OCI-LY7 (cell line): ENCODE measurements at regions not wholly inside any gene's neighbourhood (a gene's known extent, or its start where the extent isn't known, plus 50 kb on each side); places are given as distances from the start of the nearest gene placed in this dataset.
"Not testable (repeated sequence)": the region's sequence is repeated elsewhere in the genome, so short reads cannot be mapped to it uniquely, and the experiment has no call there.

Experiments used
- BruUV-seq: library from RNA; stranded (reverse); fragments of 400-500 nt; replicated peaks from 2 replicates; lab custom pipeline; 2021; lab: Mats Ljungman, UMichigan
- CTCF ChIA-PET: fragments of 300-600 bp; sonication (Branson Sonifier 250); formaldehyde crosslinking; loops from one replicate; lab custom pipeline; 2022; ENCODE audit warnings: antibody characterized with exemption; ENCODE audit not compliant: unreplicated experiment; lab: Charles Lee
- POLR2A ChIA-PET: fragments of 300-600 bp; sonication (Branson Sonifier 250); formaldehyde crosslinking; loops from one replicate; lab custom pipeline; 2022; ENCODE audit warnings: antibody characterized with exemption; lab: Charles Lee
- DNase-seq: peaks from one replicate; pipeline ENCODE4 v3.0.0-alpha.2; 2015; ENCODE audit warnings: low spot score
- H2AFZ ChIP-seq: fragments of 200-600 bp; sonication (generic), shearing (Covaris generic); 2 replicates; pipeline ENCODE4 v1.6.1; 2014; ENCODE audit warnings: mild to moderate bottlenecking, antibody characterized with exemption, low read length, moderate library complexity
- H3K27ac ChIP-seq: fragments of 200-600 bp; sonication (generic); 2 replicates; pipeline ENCODE4 v1.5.1; 2014; ENCODE audit warnings: mixed run types, low read depth, mild to moderate bottlenecking, moderate library complexity, low read length, inconsistent platforms; ENCODE audit not compliant: poor library complexity, severe bottlenecking
- H3K36me3 ChIP-seq: fragments of 200-600 bp; sonication (generic); 2 replicates; pipeline ENCODE4 v1.6.1; 2014; ENCODE audit warnings: mild to moderate bottlenecking, antibody characterized with exemption, low read length, moderate library complexity, mixed read lengths; ENCODE audit not compliant: insufficient read depth
- H3K4me1 ChIP-seq: fragments of 200-600 bp; sonication (generic); 2 replicates; pipeline ENCODE4 v1.5.1; 2014; ENCODE audit warnings: mild to moderate bottlenecking, low read length; ENCODE audit not compliant: insufficient read depth, poor library complexity, severe bottlenecking
- H3K4me2 ChIP-seq: fragments of 200-600 bp; sonication (generic); 2 replicates; pipeline ENCODE4 v1.6.1; 2014; ENCODE audit warnings: mild to moderate bottlenecking, low read length
- H3K4me3 ChIP-seq: fragments of 200-600 bp; sonication (generic); 2 replicates; pipeline ENCODE4 v1.5.1; 2014; ENCODE audit warnings: mild to moderate bottlenecking, low read depth, low read length; ENCODE audit not compliant: poor library complexity, severe bottlenecking
- H3K79me2 ChIP-seq: fragments of 200-600 bp; sonication (generic); 2 replicates; pipeline ENCODE4 v1.6.1; 2016; ENCODE audit warnings: low read depth, mild to moderate bottlenecking, low read length, moderate library complexity, mixed read lengths; ENCODE audit not compliant: insufficient read depth
- H3K9me2 ChIP-seq: fragments of 200-600 bp; sonication (generic); 2 replicates; pipeline ENCODE4 v1.6.1; 2016; ENCODE audit warnings: mild to moderate bottlenecking, low read length, mixed read lengths; ENCODE audit not compliant: insufficient read depth
- H3K9me3 ChIP-seq: fragments of 200-600 bp; sonication (generic); 2 replicates; pipeline ENCODE4 v1.6.1; 2014; ENCODE audit warnings: mild to moderate bottlenecking, mixed run types, low read length, mixed read lengths
- H4K20me1 ChIP-seq: fragments of 200-600 bp; sonication (generic); 2 replicates; pipeline ENCODE4 v1.6.1; 2014; ENCODE audit warnings: mild to moderate bottlenecking, antibody characterized with exemption, low read length, moderate library complexity, mixed read lengths; ENCODE audit not compliant: insufficient read depth
- EZH2phosphoT487 ChIP-seq: fragments of 200-600 bp; sonication (generic); IDR thresholded peaks from 2 replicates; pipeline ENCODE4 v1.6.1; 2018; ENCODE audit warnings: low read depth, borderline replicate concordance, mild to moderate bottlenecking, mixed run types, antibody characterized with exemption, low read length, moderate library complexity, mixed read lengths
- intact Hi-C: fragments of 100-400 bp; cut with micrococcal nuclease; formaldehyde crosslinking; loops from one replicate; pipeline ENCODE4 v1.10.0; 2022; ENCODE audit not compliant: unreplicated experiment
- TF ChIP-seq, protein P1 (sequence below): fragments of 200-600 bp; sonication (generic); conservative IDR thresholded peaks from 2 replicates; pipeline ENCODE4 v1.5.1; 2014; ENCODE audit warnings: mild to moderate bottlenecking, antibody characterized with exemption, low read length, moderate library complexity, mixed read lengths

DNA sequence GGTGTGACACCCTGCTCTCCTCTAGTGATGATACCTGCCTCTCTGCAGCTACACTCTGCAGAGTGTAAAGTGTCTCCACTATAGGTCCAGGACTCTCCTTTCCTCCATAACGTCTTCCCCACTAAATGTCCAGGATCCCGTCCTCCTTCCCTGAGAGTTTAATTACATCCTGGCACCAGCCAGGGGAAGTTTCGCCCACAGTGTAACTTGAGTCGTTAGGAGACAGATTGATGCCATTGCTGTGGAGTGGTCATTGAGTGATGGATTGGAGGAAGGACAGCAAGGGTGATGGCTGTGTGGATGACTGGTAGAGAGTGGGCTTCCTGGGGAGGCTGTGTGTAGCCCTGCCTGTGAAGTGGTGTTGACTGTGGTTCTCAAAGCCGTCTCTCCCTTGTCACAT, 84.0 kb upstream of the TMEM132D start:
- ChIA-PET POLR2A (no interaction called here), CTCF (no interaction called here)
- Histone ChIP-seq H3K9me3 (no peaks in the 10 kb centered on the region), H3K4me1 (no peaks in the 10 kb centered on the region), H3K27ac (no peak overlapping the region), H3K4me3 (no peak overlapping the region), H3K9me2 (no peaks in the 10 kb centered on the region), H3K79me2 (no peaks in the 10 kb centered on the region), H3K4me2 (no peak overlapping the region), H2AFZ (no peak overlapping the region), H3K36me3 (no peaks in the 10 kb centered on the region), H4K20me1 (no peaks in the 10 kb centered on the region)
- TF ChIP-seq, protein P1, sequence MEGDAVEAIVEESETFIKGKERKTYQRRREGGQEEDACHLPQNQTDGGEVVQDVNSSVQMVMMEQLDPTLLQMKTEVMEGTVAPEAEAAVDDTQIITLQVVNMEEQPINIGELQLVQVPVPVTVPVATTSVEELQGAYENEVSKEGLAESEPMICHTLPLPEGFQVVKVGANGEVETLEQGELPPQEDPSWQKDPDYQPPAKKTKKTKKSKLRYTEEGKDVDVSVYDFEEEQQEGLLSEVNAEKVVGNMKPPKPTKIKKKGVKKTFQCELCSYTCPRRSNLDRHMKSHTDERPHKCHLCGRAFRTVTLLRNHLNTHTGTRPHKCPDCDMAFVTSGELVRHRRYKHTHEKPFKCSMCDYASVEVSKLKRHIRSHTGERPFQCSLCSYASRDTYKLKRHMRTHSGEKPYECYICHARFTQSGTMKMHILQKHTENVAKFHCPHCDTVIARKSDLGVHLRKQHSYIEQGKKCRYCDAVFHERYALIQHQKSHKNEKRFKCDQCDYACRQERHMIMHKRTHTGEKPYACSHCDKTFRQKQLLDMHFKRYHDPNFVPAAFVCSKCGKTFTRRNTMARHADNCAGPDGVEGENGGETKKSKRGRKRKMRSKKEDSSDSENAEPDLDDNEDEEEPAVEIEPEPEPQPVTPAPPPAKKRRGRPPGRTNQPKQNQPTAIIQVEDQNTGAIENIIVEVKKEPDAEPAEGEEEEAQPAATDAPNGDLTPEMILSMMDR, result no peak
- no peak for TF ChIP-seq EZH2phosphoT487
- no TSS peak for BruUV-seq
- DNase-seq, result no peak
- intact Hi-C loops, result no loop called here

DNA sequence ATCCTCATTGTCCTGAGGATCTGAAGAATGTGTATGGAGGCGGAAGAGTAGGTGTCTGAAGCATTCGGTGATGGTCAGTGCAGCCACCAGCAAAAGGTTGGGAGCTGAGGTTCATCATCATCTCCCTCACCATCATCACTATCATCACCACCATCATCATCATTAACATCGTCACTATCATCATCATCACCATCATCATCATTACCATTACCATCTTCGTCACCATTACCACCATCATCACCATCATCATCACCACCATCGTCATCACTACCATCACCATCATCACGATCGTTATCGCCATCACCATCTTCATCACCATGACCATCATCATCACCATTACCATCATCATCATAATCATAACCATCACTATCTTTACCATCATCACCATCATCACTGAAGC, 90.8 kb upstream of the TMEM132D start:
- no peaks in the 10 kb centered on the region for H3K36me3 ChIP-seq
- CTCF ChIA-PET, result no interaction called here

DNA sequence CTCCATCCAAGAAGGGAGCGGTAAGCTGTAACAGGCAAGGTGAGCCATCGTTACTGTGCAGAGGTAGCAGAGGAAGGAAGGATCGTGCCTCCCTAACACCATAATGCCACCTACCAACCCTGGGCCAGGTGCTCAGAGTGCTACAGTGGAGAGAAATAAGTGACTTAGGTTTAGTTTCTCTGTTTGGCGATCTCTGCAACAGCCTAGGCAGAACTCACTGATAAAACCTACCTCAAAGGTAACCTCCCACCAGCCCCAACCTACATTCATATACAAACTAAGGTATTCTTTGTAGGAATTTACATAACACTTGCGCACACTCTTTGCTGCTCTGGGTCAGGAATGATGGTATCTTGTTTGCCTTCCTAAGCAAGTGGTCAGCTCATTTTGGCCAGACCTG, 93.4 kb upstream of the TMEM132D start:
- Histone ChIP-seq H2AFZ (no peak overlapping the region), H3K36me3 (no peaks in the 10 kb centered on the region), H3K4me1 (no peaks in the 10 kb centered on the region), H3K9me3 (no peaks in the 10 kb centered on the region), H3K27ac (no peak overlapping the region), H3K4me2 (no peak overlapping the region), H4K20me1 (no peaks in the 10 kb centered on the region), H3K4me3 (no peak overlapping the region), H3K9me2 (no peaks in the 10 kb centered on the region), H3K79me2 (no peaks in the 10 kb centered on the region)
- CTCF ChIA-PET, result no interaction called here
- no TSS peak for BruUV-seq
- intact Hi-C loops, result no loop called here
- no peak for DNase-seq
- TF ChIP-seq, protein P1, result no peak
- TF ChIP-seq EZH2phosphoT487, result no peak
- POLR2A ChIA-PET, result no interaction called here

More for the DNA sequence above, 90.8 kb upstream of the TMEM132D start:
- POLR2A ChIA-PET, result no interaction called here
- H3K4me3 ChIP-seq, result no peak overlapping the region
- H3K4me2 ChIP-seq, result no peak overlapping the region
- H3K9me3 ChIP-seq, result no peaks in the 10 kb centered on the region
- intact Hi-C loops, result no loop called here
- DNase-seq, result no peak
- H4K20me1 ChIP-seq, result no peaks in the 10 kb centered on the region
- no peak overlapping the region for H3K27ac ChIP-seq
- no peaks in the 10 kb centered on the region for H3K79me2 ChIP-seq
- no peaks in the 10 kb centered on the region for H3K9me2 ChIP-seq
- H3K4me1 ChIP-seq, result no peaks in the 10 kb centered on the region
- BruUV-seq, result no TSS peak
- no peak for TF ChIP-seq EZH2phosphoT487
- TF ChIP-seq, protein P1, result no peak
- H2AFZ ChIP-seq, result no peak overlapping the region

DNA sequence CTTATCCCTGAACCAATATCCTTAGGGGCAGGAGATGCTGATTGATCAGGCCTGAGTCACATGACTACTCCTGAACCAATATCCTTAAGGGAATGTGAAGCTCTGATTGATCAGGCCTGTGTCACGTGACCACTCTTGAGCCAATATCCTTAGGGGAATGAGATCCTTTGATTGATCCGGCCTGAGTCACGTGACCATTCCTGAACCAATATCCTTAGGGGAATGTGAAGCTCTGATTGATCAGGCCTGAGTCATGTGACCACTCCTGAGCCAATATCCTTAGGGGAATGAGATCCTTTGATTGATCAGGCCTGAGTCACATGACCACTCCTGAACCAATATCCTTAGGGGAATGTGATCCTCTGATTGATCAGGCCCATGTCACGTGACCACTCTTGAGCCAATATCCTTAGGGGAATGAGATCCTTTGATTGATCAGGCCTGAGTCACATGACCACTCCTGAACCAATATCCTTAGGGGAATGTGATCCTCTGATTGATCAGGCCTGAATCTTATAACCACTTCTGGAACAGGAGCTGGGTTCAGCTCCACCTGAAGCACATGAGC, 100.6 kb upstream of the TMEM132D start:
- BruUV-seq, result not testable (repeated sequence)

More for the DNA sequence above, 100.6 kb upstream of the TMEM132D start:
- H3K36me3 ChIP-seq, H3K9me3 ChIP-seq, H2AFZ ChIP-seq, H3K4me2 ChIP-seq, H3K4me3 ChIP-seq, H4K20me1 ChIP-seq, H3K4me1 ChIP-seq, DNase-seq, H3K9me2 ChIP-seq, H3K27ac ChIP-seq, CTCF ChIA-PET, H3K79me2 ChIP-seq, intact Hi-C loops: not testable (repeated sequence)
- POLR2A ChIA-PET, result interaction anchor here (0.6 kb wide), 1 partner anchor 349 kb away, joined by 6 read pairs; no protein-coding TSS in a partner anchor
